Endothelial cell (in vitro differentiated cells): ENCODE measurements at regions not wholly inside any gene's neighbourhood (a gene's known extent, or its start where the extent isn't known, plus 50 kb on each side); places are given as distances from the start of the nearest gene placed in this dataset.

Source experiments
- DNase-seq: peaks from one replicate; pipeline ENCODE4 v3.0.0; 2021; ENCODE audit warnings: low spot score
- H3K27ac Mint-ChIP-seq: one replicate; pipeline ENCODE4 v1.8.0; 2021; ENCODE audit warnings: mixed read lengths, inconsistent platforms; ENCODE audit not compliant: unreplicated experiment
- H3K27me3 Mint-ChIP-seq: one replicate; pipeline ENCODE4 v1.8.0; 2021; ENCODE audit warnings: mild to moderate bottlenecking, moderate library complexity, mixed read lengths, inconsistent platforms; ENCODE audit not compliant: unreplicated experiment
- H3K36me3 Mint-ChIP-seq: one replicate; pipeline ENCODE4 v1.8.0; 2021; ENCODE audit warnings: mild to moderate bottlenecking, low read depth, mixed read lengths, inconsistent platforms; ENCODE audit not compliant: unreplicated experiment
- H3K4me1 Mint-ChIP-seq: one replicate; pipeline ENCODE4 v1.8.0; 2021; ENCODE audit warnings: mild to moderate bottlenecking, mixed read lengths, inconsistent platforms; ENCODE audit not compliant: unreplicated experiment
- H3K4me3 Mint-ChIP-seq: one replicate; pipeline ENCODE4 v1.8.0; 2021; ENCODE audit warnings: mild to moderate bottlenecking, mixed read lengths, inconsistent platforms; ENCODE audit not compliant: unreplicated experiment
- H3K9me3 Mint-ChIP-seq: one replicate; pipeline ENCODE4 v1.8.0; 2021; ENCODE audit warnings: mixed read lengths, inconsistent platforms; ENCODE audit not compliant: unreplicated experiment
- CTCF ChIP-seq: fragments of 200-600 bp; sonication (generic); IDR thresholded peaks from one replicate; pipeline ENCODE4 v1.5.0; 2021; ENCODE audit warnings: antibody characterized with exemption; ENCODE audit not compliant: unreplicated experiment

- H3K27me3 Mint-ChIP-seq, result peaks cover 1% of the 10 kb centered on the region
- peaks cover 5% of the 10 kb centered on the region for H3K4me1 Mint-ChIP-seq
- H3K36me3 Mint-ChIP-seq, result no peaks in the 10 kb centered on the region
- H3K9me3 Mint-ChIP-seq, result no peaks in the 10 kb centered on the region
- no peak for TF ChIP-seq CTCF
- no peak overlapping the region for H3K27ac Mint-ChIP-seq
- DNase-seq, result no peak
- no peak overlapping the region for H3K4me3 Mint-ChIP-seq
These were observed 546.1 kb downstream of the SUCLA2 start for GRCh38 chr13:47454986-47455385.

GRCh38 chr13:47437406-47437805 lies 540.6 kb upstream of the HTR2A start:
- no peaks in the 10 kb centered on the region for H3K36me3 Mint-ChIP-seq
- H3K4me3 Mint-ChIP-seq, result no peak overlapping the region
- H3K4me1 Mint-ChIP-seq, result no peaks in the 10 kb centered on the region
- H3K27ac Mint-ChIP-seq, result no peak overlapping the region
- H3K27me3 Mint-ChIP-seq, result no peaks in the 10 kb centered on the region
- TF ChIP-seq CTCF, result no peak
- H3K9me3 Mint-ChIP-seq, result no peaks in the 10 kb centered on the region
- no peak for DNase-seq

GRCh38 chr13:47433461-47434005 lies 536.7 kb upstream of the HTR2A start:
- Mint-ChIP-seq H3K9me3 (no peaks in the 10 kb centered on the region), H3K4me1 (no peaks in the 10 kb centered on the region), H3K27ac (no peak overlapping the region), H3K36me3 (no peaks in the 10 kb centered on the region), H3K27me3 (no peaks in the 10 kb centered on the region), H3K4me3 (no peak overlapping the region)
- DNase-seq, result no peak
- TF ChIP-seq CTCF, result no peak

- TF ChIP-seq CTCF, result no peak
- no peaks in the 10 kb centered on the region for H3K27me3 Mint-ChIP-seq
These were observed 529.4 kb upstream of the HTR2A start for GRCh38 chr13:47426126-47426849.

GRCh38 chr13:47421525-47421924 lies 524.7 kb upstream of the HTR2A start:
- Mint-ChIP-seq H3K36me3 (no peaks in the 10 kb centered on the region), H3K27ac (no peak overlapping the region), H3K9me3 (no peaks in the 10 kb centered on the region), H3K4me3 (no peak overlapping the region), H3K27me3 (no peaks in the 10 kb centered on the region), H3K4me1 (no peaks in the 10 kb centered on the region)
- no peak for DNase-seq
- TF ChIP-seq CTCF, result no peak

More at GRCh38 chr13:47426126-47426849, 529.4 kb upstream of the HTR2A start:
- Mint-ChIP-seq H3K9me3 (no peaks in the 10 kb centered on the region), H3K4me1 (no peaks in the 10 kb centered on the region), H3K4me3 (no peak overlapping the region), H3K27ac (no peak overlapping the region), H3K36me3 (no peaks in the 10 kb centered on the region)
- no peak for DNase-seq
